Ishikawa (cell line): ENCODE measurements at regions not wholly inside any gene's neighbourhood (a gene's known extent, or its start where the extent isn't known, plus 50 kb on each side); places are given as distances from the start of the nearest gene placed in this dataset.

Experiments
- CEBPB ChIP-seq: IDR thresholded peaks from 2 replicates; pipeline ENCODE4 v1.6.1; 2012
- CREB1 ChIP-seq: IDR thresholded peaks from 2 replicates; pipeline ENCODE4 v1.6.1; 2012; ENCODE audit warnings: low read depth
- EP300 ChIP-seq: IDR thresholded peaks from 2 replicates; pipeline ENCODE4 v1.6.1; 2012; ENCODE audit warnings: borderline replicate concordance
- RAD21 ChIP-seq: IDR thresholded peaks from 2 replicates; pipeline ENCODE4 v1.6.1; 2012; ENCODE audit warnings: low read depth
- TAF1 ChIP-seq: IDR thresholded peaks from 2 replicates; pipeline ENCODE4 v1.6.1; 2012; ENCODE audit warnings: low read depth, mild to moderate bottlenecking
- TCF12 ChIP-seq: IDR thresholded peaks from 2 replicates; pipeline ENCODE4 v1.6.1; 2012; ENCODE audit warnings: low read depth
- TF ChIP-seq, protein P1 (sequence below): IDR thresholded peaks from 2 replicates; pipeline ENCODE4 v1.6.1; 2012; ENCODE audit warnings: low read depth, mild to moderate bottlenecking

DNA sequence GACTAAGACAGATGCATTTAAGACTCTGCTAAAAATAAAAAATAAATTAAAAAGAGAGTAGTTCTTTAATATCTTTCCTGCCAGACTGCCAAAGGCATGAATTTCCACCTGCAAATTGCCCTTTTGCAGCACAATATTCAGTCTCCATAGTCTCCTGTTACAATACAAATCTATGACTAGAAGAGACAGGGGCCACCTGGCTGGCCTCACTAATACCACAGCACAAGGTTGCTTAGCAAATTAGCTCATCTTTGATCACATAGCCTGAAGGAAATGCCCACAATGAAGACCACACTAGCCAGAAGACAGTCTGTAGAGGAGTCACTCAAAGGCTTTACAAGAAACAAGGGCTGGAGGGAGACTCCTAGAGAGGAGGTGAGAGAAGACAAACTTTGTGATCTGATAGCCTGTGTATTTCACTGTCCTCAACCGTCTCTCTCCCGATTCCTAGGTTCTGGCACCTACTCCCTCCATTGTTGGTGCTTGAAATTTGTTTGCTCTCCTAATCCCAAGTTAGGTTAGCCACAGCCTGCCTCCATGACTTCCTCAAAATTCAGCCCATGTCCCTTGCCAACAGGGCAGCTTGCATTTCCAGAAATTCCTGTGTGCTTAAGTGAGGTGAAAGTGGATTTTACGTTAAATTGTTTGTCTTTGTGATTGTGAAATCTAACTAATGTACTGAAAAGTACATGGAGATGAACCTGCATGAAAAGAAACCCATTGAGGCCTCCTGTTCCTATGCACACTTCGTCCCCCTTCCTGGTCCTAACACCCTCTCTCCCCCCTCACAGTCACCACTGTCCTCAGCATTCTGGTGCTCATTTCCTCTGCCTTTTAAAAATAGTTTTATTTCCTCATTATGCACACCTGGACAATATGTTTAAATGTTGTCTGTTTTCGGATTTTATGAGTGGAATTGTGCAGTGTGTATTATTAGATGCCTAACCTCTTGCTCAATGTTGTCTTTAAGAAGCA, 88.7 kb upstream of the PLXNC1 start:
- TF ChIP-seq EP300 (no peak), TCF12 (no peak), CEBPB (no peak), CREB1 (no peak), RAD21 (no peak), TAF1 (no peak)
- TF ChIP-seq, protein P1, sequence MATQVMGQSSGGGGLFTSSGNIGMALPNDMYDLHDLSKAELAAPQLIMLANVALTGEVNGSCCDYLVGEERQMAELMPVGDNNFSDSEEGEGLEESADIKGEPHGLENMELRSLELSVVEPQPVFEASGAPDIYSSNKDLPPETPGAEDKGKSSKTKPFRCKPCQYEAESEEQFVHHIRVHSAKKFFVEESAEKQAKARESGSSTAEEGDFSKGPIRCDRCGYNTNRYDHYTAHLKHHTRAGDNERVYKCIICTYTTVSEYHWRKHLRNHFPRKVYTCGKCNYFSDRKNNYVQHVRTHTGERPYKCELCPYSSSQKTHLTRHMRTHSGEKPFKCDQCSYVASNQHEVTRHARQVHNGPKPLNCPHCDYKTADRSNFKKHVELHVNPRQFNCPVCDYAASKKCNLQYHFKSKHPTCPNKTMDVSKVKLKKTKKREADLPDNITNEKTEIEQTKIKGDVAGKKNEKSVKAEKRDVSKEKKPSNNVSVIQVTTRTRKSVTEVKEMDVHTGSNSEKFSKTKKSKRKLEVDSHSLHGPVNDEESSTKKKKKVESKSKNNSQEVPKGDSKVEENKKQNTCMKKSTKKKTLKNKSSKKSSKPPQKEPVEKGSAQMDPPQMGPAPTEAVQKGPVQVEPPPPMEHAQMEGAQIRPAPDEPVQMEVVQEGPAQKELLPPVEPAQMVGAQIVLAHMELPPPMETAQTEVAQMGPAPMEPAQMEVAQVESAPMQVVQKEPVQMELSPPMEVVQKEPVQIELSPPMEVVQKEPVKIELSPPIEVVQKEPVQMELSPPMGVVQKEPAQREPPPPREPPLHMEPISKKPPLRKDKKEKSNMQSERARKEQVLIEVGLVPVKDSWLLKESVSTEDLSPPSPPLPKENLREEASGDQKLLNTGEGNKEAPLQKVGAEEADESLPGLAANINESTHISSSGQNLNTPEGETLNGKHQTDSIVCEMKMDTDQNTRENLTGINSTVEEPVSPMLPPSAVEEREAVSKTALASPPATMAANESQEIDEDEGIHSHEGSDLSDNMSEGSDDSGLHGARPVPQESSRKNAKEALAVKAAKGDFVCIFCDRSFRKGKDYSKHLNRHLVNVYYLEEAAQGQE = no peak
